Putamen (tissue), 1 donor: ENCODE measurements at regions not wholly inside any gene's neighbourhood (a gene's known extent, or its start where the extent isn't known, plus 50 kb on each side); places are given as distances from the start of the nearest gene placed in this dataset.

Experiments
- DNase-seq: peaks from one replicate; pipeline ENCODE4 v3.0.0-alpha.2; 2016; ENCODE audit warnings: low spot score

DNA sequence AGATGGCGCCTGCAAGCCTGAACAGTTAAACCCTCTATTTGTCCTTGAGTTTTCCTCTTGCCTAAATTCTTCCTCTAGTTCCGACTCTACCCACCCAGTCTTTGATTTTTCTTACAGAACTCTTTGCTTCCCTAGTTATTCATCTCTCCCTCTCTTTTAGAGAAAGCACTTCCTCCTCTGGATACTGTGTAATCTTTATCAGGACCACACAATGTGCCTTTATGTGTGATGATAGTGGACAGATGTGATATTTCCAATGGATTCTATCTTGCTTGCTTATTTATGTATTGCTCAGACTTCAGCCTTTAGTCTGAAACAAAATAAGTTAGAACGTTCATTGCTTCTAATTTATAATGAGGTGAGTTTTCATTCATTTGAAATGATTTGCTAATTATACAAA is 79.5 kb upstream of the CAV2 start:
- DNase-seq, result no peak

DNA sequence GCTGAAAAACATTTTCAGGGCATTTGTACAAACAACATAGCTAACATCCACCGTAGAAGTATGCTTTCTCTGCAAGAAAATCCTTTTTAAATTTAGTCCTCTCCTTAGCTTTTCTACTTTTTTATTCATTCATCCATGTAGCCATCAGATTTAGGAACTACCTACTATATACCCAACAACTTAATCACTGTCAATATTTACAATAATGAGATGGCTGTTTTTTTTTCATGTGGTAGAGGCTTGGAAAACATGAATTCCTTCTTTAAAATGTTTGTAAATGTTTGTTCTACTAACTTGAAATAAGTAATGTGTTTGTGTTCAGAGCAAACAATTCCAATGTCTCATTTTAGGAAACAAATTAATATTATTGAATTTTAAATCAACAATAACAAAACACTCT is 78.2 kb upstream of the CAV2 start:
- no peak for DNase-seq

DNA sequence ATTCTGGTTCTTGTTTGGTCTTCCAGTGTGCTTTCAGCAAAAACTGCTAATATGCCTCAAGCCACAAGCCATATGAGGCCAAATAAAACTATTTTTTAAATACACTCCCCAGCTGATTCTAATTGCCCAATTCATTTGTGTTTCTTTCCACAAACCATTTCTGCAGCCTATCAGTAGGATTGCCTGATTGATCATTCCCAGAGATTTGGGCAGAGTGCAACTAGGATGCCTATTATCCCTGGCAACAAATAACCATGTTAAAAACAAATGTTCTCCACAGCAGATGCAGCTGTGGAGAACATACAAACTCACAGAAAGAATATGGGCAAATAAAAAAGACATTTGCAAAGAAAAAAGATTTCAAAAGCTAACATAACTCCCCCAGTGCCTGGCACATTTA is 76.9 kb upstream of the CAV2 start:
- no peak for DNase-seq

DNA sequence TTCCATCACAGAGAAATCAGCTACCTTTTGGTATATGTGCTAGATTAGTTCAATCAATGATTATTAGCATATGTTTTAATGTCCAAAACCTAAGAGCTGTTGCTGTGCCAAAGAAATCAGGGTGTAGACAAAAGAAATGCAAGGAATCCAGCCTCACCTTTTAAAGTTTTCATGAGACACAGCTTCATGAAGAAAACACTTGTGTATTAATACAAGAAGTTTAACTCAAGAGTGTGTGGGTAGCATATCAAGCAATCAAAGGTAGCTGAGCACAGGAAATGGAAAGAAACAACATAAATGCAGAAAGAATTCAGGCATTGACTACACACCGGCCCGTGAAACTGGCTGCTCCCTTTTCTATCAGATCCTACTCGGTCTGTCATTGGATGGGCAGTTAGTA is 76.0 kb upstream of the CAV2 start:
- no peak for DNase-seq

DNA sequence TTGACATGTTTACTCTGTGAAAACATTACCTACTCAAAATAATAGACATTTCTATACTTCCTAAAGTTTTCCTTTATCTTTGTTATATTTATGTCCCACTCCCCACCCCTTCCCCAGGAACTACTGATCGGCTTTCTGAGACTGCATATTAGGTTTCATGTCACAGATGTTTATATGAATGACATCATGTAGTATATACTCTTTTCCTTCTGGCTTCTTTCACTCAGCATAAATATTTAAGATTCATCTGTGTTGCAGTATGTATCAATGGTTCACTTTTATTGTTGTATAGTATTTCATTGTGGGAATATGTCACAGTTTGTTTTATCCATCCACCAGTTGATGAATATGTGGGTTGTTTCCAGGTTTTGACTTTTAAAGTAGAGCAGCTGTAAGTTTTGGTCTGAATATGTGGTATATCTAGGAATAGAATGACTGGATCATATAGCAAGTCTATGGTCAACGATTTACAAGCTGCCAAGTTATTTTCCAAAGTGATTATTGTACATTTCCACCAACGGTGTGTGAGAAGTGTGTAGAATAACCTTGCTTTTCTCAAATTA is 73.8 kb upstream of the CAV2 start:
- no peak for DNase-seq

DNA sequence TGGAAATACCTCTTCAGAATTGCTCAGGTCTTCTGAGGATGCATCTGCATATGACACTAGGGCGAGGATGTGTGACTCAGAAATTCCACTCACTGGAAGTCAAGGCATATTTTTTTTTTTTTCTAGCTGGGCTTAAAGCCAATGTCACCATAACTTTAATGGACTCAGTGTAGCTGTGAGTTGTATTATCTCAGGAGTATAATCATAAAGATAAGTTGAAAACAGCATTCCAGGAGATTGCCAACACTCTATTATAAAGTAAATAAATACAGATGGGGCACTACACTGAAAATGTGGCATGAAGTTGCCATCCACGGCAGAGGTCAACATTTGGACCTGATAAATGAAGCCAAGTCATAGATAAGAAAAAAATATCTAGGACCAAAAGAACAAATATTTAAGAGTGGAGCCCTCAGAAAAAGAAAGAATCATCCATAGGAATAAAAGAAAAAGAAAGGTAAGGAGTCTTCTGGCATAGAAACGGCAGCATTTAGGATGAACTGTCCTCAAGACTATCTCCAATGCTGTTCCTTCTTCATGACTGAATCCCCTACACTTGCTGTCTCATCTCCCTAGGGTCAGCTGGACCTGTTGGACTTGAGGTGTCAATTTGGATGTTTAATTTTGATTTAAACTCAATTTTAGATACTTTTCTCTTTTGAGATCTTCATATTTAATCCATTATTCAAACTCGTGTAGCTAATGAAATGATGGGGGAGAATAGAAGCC is 72.9 kb upstream of the CAV2 start:
- DNase-seq, result no peak

DNA sequence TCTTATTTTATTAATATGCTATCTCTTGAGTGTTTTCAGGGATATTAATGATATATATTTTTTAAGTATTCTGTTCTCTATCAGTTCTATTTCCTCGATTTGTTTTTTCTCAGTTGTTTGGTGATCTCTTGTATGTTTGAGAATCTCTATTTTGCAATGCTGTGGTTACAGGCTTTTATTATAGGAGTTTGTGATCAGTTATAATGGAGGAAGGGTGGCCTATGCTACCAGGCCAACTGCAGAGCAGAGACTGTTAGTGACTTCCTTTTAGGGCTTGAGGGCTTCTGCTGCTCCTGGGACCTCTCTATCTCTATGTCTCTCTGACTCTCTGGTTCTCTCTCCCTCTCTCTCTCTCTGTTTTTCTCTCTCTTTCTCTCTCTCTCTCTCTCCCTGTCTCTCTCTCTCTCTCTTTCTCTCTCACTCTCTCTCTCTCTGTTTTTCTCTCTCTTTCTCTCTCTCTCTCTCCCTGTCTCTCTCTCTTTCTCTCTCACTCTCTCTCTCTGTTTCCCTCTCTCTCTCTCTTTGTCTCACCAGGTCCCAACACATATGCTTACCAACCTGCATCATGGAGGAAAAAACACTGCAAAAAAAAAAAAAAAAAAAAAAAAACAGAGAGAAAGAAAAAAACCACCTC is 69.4 kb upstream of the CAV2 start:
- no peak for DNase-seq

DNA sequence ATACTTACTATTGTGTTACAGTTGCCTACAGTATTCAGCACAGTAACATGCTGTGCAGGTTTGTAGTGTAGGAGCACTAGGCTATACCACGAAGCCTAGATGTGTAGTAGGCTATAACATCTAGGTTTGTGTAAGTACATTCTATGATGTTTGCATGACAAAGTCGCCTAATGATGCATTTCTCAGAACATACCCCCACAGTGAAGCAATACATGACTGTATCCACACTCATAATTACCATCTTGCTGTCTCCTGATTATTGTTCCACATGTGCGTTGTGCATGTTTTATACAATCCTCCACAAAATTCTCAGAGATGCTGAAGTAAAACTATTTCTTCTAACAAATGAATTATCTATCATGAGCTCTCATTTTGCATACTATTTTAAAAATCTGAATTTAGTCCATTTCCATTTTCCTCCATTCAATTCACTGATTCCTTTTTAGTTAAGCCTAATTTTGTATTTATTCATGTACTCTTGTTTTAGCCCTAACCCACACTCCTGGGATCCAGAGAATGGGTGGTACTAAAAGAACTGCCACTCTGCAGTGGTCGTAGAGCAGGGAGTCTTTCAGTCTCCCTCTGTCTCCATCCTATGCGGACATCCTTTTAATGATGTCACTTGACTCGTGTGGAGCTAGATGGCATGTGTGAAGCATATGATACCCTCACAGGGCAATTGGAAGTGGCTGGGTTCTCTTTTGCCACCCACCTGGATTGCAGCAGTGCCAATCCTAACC is 67.6 kb upstream of the CAV2 start:
- no peak for DNase-seq

DNA sequence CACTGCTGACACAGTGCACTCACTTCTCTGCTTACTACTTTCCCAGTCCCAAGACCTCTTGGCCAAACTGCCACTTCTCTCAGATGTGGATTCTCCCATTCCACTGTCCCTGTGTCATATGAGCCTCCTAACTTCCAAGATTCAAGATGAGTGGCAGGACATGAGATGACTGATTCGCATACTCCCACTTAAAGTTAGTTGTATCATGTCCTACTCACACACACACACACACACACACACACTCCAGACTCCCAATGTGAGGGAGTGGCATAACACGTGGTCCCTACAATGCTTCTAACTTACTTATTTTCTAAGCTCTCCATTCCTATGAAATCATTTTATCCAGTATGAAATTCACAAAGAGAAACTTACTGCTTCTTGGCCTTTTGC is 67.0 kb upstream of the CAV2 start:
- DNase-seq, result no peak

DNA sequence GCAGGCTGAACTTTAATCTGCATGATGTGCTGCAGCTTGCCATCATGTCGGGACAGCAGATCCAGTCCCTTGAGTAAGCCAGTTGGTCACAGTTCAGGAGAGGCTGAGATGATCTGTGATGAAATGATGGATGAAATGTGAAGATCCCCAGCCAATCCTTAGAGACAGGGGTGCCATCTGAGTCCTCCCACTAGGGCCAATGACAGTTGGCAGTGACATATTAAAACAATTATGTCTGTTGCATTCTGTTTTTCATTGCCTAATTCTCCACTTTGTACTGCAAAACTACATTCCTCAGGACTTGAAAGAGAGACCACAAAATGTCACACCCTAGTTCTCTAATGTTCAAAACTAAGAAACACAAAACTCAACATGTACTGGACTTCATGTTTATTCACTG is 66.3 kb upstream of the CAV2 start:
- no peak for DNase-seq

DNA sequence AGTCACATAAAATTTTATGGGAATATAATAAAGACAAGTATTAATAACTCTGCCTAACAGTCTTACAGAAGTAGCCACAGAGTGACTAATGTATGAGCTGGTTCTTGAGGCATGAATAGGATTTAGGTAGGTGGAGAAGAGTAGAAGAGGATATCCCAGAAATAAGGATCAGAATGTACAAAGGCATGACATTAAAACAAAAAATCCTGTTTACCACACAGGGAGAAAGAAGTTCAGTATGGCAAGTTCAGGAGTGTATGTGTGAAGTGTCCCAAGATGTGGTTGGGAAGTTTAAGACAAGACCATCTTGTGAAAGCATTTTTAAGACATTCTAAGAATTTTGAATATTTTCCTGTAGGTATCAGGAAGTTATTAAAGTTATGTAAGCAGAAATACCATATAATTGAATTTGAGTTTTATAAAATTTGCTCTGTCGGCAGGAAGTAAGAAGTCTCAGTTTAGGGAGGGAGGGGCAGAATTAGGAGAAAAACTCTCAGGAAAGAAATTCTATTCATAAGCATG is 64.7 kb upstream of the CAV2 start:
- DNase-seq, result no peak

DNA sequence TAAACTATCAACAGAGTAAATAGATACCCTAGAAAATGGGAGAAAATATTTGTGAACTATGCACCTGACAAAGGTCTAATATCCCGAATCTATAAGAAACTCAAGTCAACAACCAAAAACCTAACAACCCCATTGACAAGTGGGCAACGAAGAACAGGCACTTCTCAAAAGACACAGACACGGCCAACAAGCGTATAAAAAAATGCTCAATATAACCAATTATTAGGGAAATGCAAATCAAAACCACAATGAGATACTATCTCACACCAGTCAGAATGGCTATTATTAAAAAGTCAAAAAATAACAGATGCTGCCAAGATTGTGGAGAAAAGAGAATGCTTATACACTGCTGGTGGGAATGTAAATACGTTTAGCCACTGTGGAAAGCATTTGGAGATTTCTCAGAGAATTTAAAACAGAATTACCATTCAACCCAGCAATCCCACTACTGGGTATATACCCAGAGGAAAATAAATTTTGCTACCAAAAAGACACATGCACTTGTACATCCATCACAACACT is 63.2 kb upstream of the CAV2 start:
- DNase-seq, result no peak

DNA sequence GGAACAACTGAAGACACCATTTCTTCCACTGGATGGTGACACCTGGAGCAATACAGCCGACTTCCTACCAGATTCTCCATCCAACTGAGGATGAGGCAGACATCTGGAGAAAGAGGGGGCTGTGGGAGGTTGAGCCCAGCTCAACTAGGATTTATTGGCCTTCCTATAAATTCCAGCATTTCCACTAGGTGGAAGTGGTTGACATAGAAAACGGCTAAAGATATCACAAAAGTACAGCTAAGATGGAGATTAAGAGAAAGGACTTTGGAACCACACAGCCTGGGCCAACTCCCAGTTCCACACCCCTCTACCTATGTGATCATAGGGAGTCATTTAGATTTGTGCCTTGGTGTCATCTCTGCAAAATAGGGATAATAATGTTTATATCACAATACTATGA is 61.3 kb upstream of the CAV2 start:
- no peak for DNase-seq

DNA sequence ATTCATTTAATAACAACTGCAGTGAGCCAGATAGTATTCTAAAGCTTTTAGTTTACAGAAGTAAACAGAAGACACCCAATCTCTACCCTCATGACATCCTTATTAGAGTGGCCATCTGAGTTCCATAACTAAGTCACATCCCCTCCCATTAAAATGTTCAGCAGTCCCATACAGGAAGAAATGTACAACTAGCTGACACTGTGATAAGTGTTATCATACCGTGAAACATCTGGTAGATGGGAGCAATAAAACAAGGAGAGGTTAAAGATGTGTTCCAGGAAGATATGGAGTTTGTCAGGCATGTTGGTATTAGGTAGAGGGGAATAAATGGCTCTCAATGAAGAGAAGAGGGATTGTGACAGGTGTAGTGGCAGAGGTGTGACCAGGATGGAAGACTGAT is 60.5 kb upstream of the CAV2 start:
- DNase-seq, result no peak

DNA sequence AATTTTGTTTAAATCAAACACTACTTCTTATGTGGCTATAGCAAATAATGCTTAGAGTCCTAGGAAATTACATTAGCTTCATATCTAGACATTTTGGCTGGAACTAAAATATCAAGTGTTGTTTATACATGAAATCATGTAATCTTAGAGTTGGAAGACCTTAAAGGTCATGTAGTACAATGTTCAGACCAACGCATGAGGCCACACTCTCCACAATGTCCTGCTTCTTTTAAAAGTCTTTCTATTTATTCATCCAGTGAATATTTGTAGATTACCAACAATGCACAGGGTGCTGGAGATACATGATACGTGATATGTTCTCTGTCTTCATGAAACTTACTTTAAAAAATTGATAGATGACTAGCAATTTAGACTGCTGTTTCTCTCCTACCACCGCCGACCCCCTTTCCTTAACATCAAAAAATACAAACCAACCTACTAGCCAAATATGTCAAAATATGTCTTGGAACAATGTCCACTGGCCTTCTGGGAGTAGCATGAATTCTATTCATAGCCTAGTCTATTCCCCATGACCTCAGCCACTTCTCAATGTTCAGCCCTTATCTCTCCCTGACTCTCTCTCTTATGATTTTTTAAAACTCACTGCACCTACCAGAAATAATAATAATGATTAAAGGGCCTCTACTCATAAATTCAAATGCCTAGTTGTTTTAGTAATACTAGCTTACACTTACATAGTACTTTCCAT is 59.5 kb upstream of the CAV2 start:
- no peak for DNase-seq

DNA sequence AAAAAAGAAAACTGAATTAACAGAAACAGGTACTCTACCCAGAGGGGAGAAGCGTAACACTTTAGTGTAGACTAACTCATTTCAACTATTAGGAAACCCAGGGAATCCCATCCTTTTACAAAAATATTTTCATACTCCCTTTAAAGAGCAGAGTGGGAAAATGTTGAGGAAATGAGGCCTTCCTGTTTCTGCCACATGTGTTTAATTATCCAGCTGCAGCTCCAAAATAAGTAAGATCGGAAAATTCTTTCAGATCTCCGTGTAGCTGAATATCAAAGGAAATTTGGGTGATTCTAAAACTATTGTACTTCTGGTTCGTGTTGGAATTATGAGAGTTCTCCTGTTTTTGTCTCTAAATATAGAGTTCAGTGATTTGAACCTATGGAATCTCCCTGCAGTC is 58.0 kb upstream of the CAV2 start:
- no peak for DNase-seq

DNA sequence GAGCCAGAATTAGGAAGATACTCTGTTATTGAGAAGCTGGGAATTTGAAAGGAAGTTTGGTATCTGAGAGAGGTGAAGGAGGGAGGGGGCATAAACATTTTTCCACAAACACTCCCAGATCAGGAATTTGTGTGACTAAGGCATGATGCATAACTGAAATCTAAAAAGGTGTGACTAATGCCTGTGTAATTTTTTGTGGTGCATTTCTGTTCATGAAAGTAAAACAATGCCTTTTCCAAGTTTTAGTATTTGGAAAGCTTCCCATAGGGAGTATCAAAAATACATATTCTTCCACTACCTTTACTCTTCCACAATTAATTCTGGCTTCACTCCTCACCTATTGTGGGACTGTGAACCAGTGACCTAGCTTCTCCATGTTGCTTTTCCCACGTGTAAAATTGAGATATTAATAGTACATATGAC is 56.4 kb upstream of the CAV2 start:
- no peak for DNase-seq

DNA sequence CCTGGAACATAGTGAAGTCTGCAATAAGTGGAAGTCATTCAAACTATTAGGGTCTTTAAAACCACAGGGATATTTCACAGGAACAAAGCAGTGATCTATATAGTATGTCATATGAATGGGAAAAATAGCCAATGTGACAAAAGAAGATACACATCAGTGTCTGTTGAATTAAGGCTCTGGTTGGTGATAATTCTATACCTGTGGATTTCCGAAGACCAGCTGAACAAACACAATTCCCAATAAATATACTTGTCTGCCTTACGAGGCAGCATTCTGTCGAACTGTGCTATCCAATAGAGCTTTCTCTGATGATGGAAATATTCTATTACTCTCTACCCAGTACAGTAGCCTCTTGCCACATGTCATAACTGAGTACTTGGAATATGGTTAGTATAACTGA is 55.9 kb upstream of the CAV2 start:
- no peak for DNase-seq

DNA sequence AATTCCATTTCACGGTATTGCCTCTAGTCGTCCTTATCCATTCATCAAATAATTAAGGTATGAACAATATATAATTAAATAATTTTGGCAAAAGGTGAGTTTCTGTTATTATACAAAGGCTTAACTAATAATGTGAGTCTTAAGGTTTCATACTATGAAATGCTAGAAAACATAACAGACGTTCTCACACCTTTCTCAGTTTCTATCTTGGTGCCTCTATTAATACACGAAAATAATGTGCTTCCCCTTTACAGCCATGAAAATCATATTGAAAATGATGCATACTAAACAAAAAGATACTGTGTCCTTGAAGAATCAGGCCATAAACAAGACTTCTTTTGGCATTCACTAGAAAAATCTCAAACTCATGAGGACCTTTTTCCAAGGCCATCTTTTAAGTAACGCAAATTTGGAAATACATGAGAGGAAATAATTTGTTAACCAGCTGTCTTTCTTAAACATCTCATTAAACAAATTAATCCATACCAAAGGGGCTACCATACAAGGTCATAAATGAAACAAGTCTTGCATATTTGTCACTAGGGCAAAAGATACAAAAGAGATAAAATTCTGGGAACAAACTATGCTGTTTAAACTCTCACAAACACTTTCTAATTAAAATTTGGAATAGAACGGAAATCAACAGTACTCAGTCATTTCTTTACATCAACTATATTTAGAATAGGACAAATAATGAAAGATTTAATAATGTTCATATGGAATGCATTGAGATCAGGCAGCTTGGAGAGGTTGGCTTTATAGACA is 53.9 kb upstream of the CAV2 start:
- DNase-seq, result no peak

DNA sequence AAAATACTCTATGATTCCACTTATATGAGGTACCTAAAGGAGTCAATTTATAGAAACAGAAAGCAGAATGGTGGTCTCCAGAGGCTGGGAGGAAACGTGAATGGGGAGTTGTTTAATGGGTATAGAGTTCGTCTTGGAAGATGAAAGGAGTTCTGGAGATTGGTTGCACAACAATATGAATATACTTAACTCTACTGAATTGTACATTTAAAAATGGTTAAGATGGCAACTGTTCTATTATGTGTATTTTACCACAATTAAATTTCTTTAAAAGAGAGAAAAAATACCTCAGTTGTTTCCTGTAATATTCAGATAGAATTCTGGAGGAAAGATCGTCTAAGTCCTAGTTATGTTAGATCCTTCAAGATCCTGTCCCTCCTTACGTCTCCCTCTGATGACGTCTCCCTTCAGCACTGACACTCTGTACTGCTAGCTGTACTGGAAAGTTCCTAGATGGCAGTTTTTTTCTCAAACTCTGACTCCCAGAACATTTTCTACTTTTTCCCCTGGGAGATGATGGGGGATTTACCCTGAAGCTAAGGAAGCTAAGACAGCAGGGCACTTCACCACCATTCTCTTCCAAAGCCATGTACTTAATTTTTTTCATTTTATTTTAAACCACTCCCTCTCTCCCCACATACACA is 53.2 kb upstream of the CAV2 start:
- no peak for DNase-seq

DNA sequence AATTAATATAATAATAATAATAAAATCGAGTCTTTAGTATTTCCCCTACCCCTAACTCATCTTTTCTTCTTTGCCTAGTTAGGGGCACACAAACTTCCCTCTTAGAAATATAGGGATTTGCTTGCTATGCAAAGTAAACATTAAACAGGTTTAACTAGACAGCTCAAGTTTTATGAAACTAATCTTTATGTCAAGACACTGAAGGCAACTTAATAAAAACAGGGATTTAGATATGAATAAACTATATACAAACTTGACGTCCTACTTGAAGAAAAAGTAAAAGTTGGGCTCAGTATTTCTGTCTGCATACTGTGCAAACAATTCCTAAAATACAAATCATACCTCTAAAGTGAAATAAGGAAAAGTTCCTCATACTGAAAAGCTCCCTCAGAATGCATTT is 52.1 kb upstream of the CAV2 start:
- DNase-seq, result no peak
